ENCODE measurements at regions not wholly inside any gene's neighbourhood (a gene's known extent, or its start where the extent isn't known, plus 50 kb on each side); places are given as distances from the start of the nearest gene placed in this dataset.

DNA sequence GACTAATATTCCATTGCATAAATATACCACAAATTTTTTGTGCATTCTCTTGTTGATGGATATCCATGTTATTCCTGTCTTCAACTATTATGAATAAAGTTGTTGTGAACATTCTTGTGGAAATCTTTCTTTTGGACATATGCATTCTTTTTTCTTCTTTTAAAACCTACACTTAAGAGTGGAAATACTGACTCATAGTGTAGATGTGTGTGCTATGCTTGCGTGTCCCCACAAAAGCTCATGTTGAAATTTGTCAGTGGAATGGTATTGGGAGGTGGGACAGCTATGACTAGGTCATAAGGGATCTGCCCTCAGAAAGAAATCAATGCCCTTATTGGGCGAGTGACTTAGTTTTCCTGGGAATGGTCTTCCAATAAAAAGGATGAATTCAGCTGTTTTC, 203.6 kb upstream of the PRSS58 start:
- no peaks in the 10 kb centered on the region for H3K36me3 ChIP-seq (replicated peaks in 1 of 2)
- H3K4me3 ChIP-seq, result no peak overlapping the region
- no peaks in the 10 kb centered on the region for H3K4me1 ChIP-seq (replicated peaks in 1 of 2)
- intact Hi-C loops (cut with DNase I), result no loop called here
- H3K9me3 ChIP-seq (replicated peaks in 1 of 3), result no peaks in the 10 kb centered on the region
- WGBS, 4 donors, result 74 to 81% (median 76%) methylated on average over 2 of the region's 2 CpGs
- no peak for DNase-seq
- no peak overlapping the region for H3K27ac ChIP-seq
- TF ChIP-seq CTCF (IDR thresholded peaks at IDR 0.05), result no peak
- TF ChIP-seq POLR2A (IDR thresholded peaks at IDR 0.05), result no peak
- H3K27me3 ChIP-seq, result no peaks in the 10 kb centered on the region

GRCh38 chr7:142460402-142461117, 202.7 kb upstream of the PRSS58 start:
- WGBS, 4 donors, result 56 to 60% (median 58%) methylated on average over 7 of the region's 7 CpGs
- DNase-seq, result no peak
- H3K27me3 ChIP-seq, result no peaks in the 10 kb centered on the region
- intact Hi-C loops (cut with DNase I), result no loop called here
- H3K9me3 ChIP-seq (replicated peaks in 1 of 3), result no peaks in the 10 kb centered on the region
- no peaks in the 10 kb centered on the region for H3K36me3 ChIP-seq (replicated peaks in 1 of 2)
- no peaks in the 10 kb centered on the region for H3K4me1 ChIP-seq (replicated peaks in 1 of 2)
- H3K4me3 ChIP-seq, result no peak overlapping the region
- no peak for TF ChIP-seq CTCF (IDR thresholded peaks at IDR 0.05)
- TF ChIP-seq POLR2A (IDR thresholded peaks at IDR 0.05), result no peak
- H3K27ac ChIP-seq, result no peak overlapping the region

DNA sequence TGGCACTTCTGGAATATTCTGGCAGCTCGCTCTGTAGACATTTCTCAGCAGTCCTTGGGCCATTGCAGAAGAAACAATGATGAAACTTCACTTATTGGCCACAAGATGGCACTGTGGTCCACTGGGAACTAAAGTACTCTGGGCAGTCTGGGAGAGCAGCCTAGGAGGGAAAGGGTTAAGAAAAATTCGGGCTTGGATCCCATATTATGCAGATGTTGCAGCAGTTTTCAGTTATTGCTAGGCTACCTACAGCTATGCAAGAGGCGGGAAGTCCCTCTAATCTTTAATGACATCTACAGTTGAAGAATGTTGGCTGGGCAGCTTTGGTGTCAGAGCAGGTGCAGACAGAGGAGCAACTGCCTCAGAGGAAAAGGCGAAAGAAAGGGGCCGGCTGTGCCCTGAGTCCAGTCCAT, 201.7 kb upstream of the PRSS58 start:
- 3 to 10% (median 6%) methylated on average over 5 of the region's 5 CpGs for WGBS, 4 donors
- intact Hi-C loops (cut with DNase I), result no loop called here
- H3K9me3 ChIP-seq (replicated peaks in 1 of 3), result no peaks in the 10 kb centered on the region
- H3K36me3 ChIP-seq (replicated peaks in 1 of 2), result no peaks in the 10 kb centered on the region
- H3K4me3 ChIP-seq, result no peak overlapping the region
- DNase-seq, result peak in 1 of 7 donors; percentile 14
- H3K27ac ChIP-seq, result no peak overlapping the region
- no peaks in the 10 kb centered on the region for H3K27me3 ChIP-seq
- TF ChIP-seq POLR2A (IDR thresholded peaks at IDR 0.05) (no peak), CTCF (IDR thresholded peaks at IDR 0.05) (peak; percentile 42 to 62 (median 56))
- no peaks in the 10 kb centered on the region for H3K4me1 ChIP-seq (replicated peaks in 1 of 2)

- no peak overlapping the region for H3K4me3 ChIP-seq
- intact Hi-C loops (cut with DNase I), result no loop called here
These were observed 199.4 kb upstream of the PRSS58 start for GRCh38 chr7:142457146-142457703.

More at GRCh38 chr7:142457146-142457703, 199.4 kb upstream of the PRSS58 start:
- Histone ChIP-seq H3K9me3 (replicated peaks in 1 of 3) (no peaks in the 10 kb centered on the region), H3K27ac (no peak overlapping the region), H3K27me3 (no peaks in the 10 kb centered on the region), H3K4me1 (replicated peaks in 1 of 2) (no peaks in the 10 kb centered on the region), H3K36me3 (replicated peaks in 1 of 2) (no peaks in the 10 kb centered on the region)
- 58 to 91% (median 78%) methylated on average over 2 of the region's 2 CpGs for WGBS, 4 donors
- TF ChIP-seq POLR2A (IDR thresholded peaks at IDR 0.05) (no peak), CTCF (IDR thresholded peaks at IDR 0.05) (no peak)
- no peak for DNase-seq
